ENCODE measurements at regions not wholly inside any gene's neighbourhood (a gene's known extent, or its start where the extent isn't known, plus 50 kb on each side); places are given as distances from the start of the nearest gene placed in this dataset.
A peak's percentile ranks its signal among the peaks of the same experiment; 100 is the strongest.
"Not testable (repeated sequence)": the region's sequence is repeated elsewhere in the genome, so short reads cannot be mapped to it uniquely, and the experiment has no call there.

DNA sequence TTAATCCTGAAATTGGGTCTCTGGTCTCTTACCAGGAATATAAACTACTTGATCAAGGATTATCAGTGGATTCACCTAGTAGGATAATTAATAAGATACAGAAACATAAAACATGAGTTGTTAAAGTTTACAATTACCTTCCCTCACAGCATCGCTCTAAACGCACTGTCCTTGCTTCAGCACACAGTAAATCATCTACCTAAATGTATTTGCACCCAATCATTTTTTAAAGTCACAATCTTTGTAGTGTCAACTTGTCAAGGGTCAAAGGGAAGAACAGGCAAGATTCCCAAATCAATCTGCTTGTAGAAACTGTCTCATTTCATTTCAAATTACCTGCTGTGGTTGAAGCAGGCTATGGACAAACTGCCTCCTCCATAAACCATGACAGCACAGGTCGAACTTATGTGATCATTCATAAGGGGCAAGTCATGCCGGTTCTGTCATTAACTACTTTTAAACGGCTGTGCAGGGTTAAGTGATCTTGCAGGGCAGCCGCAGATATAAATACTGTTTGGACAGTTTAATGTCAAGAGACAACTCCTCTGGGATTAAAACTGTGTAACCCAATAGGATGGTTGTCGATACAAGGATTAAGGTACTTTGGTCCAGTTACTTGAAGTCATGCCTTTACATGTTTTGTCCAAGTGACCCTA lies 93.6 kb downstream of the ZNF281 start:
- no peak for DNase-seq

DNA sequence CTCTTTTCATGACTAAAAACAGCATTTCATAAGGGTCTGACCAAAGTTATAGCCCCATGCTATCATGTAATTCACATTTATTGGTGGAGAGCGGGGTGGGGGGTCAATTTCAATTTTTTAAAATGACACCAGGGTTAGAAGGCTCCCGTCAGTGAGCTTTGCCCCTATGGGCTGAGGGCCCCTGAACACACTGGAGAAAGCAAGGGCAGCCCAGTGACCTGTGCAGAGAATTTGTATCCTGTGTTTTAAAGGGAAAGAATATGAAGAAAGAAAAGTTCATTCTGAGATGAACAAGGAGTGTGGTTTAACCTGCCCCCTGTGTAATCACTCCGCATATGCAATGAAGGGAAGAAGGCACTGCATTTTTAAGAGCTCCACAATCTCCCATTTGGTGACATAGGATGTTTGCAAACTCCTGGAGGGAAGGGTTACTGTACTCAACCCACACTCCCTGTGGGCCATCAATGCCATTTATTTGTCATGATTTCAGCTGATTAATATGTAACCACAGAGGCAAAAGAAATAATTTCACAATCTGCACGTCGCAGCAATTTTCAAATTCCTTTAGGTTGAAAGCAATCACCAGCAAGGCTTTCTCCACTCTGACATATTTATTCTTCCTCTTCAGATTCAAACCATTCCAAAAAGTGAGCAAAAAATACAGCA lies 95.6 kb downstream of the ZNF281 start:
- DNase-seq = no peak

DNA sequence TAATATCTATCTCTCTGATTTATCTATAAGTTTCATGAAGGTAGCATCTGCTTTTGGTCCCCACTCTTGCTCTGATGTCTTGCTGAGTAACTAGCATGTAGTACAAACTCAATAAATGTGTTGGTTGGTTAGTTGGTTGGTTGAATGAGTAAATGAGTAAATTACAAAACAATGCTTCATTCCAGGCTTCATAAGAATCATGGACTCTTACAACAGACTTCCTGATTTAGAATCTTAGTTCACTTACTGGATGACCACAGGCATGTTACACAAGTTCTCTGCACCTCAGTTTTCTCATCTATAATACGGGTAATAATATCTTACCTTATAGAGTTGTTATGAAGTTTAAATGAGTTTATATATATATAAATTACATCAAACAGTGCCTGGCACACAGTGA lies 98.6 kb downstream of the ZNF281 start:
- DNase-seq = no peak

DNA sequence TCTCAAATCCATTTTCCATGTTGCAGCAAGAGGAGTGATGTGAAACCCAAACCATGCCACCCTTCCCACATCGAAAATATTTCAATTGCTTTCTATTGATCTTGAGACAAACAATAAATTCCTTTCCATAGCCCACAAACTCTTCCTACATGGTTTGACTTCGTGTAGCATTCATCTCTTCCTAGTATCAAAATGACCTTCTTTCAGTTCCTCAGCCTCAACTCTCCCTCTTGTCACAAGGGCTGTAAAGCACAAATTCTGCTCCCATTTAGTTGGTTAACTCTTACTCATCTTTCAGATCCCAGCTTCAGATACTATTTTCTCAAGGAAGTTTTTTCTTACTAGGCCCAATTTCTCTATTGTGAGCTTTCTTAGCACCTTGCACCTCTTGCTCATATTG lies 99.0 kb downstream of the ZNF281 start:
- DNase-seq = no peak

DNA sequence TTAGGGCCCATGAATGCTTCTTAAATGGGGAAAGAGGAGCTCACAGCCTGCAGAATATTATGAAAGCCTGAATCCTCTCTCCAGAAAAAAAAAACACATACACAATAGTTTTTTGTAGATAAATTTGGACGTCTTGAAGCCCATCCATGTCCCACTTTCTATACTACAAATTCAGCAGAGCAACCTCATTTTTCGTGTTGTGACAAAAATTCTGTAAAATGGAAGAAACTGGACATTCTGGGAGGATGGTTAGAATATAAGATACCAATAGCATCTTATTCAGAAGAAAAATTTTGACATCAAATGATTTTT lies 102.1 kb downstream of the ZNF281 start:
- no peak for DNase-seq

DNA sequence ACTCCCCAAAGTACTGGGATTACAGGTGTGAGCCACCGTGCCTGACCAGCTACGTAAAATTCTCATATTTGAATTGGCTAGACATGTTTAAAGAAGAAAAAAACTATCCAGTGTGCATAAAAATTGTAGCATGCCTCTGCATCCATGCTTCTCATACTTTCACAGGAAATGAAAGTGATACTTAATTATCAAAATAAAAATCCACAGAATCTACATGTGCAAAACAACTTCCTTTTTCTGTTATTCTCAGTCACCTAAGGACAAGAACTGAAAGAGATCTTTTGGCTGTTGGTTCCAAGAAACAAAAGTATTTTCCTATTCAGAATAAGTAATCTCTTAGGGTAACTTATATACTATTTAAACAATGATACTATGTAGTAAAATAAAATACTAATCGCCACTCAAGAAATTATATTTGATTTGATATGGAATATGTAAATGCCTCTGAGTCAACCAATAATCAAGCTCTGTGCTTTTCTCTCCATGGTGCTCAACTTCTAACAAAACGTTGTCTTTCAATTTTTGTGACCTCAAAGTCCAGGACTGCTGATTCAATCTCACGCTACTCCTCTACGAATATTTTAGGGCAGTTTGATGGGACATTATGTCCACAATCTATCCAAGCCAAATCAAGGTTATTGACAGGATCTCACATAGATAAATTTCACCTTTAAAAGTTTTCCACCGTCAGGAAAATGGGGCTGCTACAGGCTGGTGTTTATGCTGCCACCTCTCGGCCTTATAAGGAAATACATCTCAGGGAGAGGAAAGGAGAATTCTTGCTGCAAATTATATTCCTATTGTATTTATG lies 102.7 kb downstream of the ZNF281 start:
- no peak for DNase-seq

DNA sequence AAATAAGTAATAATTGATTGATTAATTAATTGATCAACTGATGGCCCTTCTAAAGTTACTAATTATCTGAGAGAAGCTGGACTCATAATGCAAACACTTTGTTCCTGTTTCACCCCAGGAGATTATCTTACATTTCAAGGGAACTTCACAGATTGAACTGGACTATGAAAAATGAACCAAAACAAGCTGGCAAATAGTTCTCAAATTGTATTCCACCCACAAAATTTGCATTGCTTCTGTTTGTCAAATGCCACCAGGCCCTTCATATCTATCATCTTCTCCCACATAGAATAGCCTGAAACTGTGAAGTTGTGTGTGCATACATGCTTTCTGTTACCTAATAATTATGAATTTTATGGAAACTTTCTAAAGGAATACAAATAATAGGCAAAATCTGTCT lies 104.0 kb downstream of the ZNF281 start:
- DNase-seq = no peak

DNA sequence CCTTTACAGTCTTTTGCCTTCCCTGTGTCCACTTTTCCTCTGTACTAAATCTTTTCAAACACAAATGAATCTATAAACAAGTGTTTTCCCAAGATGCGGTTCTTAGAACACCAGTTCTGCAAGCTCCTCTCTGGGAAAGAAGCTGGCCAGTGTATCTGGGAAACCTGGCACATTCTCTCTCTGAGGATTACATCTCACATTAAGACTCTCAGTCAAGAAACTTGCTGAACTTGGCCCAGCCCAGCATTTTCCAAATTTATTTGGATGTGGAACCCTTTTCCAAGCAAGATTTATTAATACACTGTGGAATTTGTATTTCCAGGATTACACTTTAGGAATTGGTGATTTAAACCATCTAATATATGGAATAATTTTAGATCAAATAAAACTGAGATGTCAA lies 105.7 kb downstream of the ZNF281 start:
- no peak for DNase-seq

DNA sequence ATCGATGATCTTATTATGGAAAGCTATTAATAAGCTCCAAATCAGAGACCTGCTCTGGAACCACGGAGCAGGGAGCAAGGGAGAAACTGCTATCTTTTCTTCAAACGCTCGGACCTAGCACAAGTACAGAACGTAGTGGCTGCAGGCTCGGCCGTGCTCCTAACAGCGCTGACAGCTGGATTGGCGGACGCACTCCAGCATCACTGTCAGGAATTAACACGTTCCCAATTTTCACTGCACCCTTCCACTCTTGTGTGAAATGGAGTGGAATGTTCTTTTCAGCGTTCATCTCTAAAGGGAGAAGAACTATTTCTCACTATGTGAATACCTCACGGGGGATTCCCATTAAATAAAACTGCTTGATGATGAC lies 106.9 kb downstream of the ZNF281 start:
- DNase-seq = no peak

DNA sequence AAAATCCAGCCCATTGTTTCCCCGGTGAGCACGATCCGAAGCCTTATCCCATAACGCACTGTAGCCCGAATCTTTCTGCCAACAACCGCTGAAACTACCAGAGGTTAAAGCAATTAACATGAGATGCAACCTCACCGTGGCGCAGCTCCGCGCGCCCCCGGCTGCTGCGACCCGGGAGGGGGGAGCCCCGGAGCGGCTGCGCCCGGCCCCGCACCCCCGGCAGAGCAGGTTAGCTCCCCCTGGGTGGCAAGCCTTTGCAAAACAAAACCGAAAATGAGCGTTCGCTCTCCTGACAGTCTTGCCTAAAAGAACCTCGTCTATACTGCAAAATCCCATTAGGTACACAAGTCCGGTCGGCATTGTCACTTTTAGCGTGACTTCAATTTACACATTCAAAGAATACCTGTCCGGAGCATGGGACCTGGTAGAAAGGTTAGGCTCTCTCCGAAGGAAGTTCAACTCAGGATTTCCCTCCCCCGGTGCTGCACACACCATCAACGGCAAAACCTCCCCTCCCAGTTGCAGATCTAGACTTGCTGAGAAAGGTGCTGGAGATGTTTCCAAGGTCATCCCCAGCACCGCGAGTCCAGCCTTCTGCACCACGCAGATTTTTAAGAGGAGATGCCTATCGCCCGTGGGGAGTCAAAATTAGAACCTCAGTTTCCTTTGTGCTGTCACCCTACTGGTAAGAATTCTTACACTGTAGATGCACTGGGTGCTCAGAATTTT lies 107.5 kb downstream of the ZNF281 start:
- DNase-seq = peak; percentile 46

DNA sequence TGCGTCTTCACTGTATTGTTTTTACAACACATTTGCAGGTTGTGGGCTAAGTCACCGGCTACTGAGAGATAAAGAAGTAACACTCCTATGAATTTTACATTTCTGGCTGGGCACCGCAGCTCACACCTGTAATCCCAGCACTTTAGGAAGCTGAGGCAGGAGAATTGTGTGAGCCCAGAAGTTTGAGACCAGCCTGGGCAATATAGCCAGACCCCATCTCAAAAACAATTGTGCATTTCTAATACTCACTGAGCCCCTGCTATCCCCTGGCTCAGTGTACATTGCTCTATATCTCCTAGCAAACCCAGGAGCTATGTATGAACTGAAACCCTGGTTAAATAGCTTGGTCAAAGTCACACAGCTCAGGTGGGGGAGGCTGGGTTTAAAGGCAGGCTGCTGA lies 108.7 kb downstream of the ZNF281 start:
- no peak for DNase-seq

DNA sequence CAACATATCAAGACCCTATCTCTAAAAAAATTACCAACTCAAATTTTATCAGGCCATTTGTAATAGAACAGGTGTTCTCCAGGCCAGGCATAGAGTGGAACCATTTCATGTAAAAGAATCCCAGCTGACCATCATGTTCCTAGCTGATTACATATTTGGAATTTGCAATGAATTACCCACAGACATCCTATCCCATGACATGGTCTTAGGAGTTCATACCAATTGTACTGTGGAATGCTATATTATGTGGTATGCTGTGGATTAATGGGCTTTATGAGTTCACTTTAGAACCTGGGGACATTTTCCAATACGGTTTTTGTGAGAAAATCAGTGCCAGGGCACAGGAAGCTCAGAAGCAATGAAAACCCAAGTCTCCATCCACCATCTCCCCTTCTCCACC lies 110.3 kb downstream of the ZNF281 start:
- DNase-seq = no peak

DNA sequence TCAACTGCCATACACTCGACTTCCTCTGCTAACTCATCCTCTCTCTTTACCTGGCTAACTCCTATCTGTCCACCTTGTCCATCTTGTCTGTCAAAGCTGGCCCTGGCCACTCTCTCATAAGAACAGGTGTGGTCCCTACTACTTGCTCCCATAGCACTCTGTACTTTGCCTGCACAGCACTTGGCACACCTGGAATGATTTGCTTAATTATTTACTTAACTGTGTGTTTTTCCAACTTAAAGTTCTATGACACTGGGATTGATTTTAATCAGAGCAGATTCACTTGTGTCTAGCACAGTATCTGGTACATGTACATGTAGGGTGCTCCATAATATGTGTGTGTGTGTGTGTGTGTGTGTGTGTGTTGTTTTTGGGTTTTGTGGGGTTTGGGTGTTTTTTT lies 111.6 kb downstream of the ZNF281 start:
- DNase-seq = no peak

DNA sequence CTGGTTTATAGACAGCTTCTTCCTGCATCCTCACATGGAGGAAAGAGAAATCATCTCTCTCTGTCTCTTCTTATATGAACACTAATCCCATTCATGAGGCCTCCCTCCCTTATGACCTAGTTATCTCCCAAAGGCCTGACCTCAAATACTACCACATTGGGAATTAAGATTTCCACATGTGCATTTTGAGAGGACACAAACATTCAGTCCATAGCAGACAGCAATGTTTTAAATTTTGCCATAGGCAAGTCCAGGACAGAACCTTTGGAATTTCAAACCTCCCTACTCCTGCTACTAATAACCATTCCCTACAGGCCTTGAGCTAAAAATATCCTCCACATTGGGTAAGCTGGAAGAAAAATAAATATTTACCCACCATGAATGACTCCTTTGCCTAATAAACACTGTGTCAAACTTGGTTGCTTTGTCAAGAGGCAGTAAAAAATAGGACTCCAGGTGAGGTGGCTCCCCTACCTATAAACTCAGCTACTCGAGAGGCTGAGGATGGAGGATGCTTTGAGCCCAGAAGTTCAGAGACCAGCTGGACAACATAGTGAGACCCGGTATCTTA lies 113.7 kb downstream of the ZNF281 start:
- no peak for DNase-seq

DNA sequence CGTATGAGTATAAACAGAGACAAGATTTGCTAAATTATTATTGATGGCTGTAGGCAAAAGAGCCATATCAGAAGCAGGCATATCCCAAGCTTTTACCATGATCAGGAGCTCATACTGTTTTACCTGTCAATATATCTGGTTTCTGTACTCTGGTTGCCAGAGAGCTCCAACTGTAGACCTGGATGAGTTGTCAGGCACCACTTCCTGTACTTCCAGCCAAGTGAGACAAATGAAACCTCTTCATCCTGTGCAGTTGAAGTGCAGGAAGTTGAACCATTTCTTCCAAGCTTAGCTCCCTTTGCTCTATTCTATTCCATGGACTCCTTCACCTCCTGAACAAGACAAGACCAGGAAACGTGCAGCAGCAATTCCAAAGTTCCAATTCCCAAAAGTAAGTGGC lies 115.6 kb downstream of the ZNF281 start:
- DNase-seq = no peak

DNA sequence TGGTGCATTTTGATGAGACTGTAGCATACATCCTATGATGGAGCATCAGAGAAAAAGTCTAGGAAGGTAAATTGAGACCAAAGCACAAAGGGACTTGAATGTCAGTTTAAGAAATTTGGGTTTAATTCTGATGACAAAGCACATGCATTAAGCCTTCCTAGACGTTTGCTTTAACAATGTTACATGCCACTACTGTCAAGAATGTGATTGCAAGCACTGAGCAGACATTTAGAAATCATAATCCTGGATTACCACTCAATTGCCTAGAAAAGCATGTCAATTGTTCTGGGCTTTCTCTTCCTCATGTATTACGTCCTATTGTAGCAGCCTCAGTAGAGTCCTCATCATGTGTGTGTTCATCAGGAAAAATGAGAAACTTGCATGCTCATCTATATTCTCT lies 117.1 kb downstream of the ZNF281 start:
- no peak for DNase-seq

DNA sequence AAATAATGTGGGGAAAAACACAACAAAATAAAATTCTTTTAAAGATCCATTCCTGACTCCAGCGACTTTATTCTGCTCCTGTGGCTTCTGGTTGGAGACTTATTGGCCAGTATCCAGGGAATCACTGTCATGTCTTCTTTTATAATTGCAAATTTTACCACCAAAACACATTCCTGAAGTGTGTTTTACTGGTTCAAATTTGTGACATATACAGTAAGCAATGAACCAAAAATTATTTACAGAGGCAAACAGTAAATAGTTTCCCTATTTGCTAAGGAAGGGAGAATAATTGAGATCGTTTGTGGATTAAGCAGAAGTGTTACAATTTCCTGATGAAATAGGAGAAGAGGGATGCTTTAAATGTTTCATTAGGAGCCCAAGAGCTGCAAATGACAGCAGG lies 118.7 kb downstream of the ZNF281 start:
- no peak for DNase-seq

DNA sequence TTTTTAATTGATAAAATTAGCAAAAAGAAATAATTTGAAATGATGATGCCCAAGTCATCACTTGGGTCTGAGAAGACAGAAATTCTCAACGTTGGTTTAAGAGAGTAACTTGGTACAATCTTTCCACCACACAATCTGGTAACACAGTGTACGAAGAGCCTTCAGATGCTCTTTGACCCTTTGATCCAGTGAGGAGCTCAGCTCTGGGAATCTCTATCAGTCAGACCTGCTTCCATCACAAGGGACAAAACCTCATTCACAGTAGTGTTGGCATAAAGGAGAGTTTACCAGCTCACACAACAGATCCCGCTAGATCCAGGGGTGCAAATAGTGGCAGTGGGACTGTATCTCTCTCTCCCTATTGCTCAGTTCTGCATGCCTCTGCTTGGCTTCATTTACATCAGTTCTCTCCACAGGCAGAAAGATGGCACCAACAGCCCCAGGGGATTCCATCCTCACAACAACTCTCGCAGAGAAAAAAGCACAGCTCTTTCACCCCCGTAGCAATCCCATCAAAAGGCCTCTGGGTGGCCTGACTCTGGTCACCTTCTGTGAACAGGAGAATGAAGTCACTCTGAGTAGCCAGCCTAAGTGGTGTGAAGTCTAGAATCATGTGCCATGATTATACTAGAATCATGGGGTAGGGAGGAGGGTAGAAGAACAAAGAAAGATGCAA lies 119.7 kb downstream of the ZNF281 start:
- DNase-seq = no peak

DNA sequence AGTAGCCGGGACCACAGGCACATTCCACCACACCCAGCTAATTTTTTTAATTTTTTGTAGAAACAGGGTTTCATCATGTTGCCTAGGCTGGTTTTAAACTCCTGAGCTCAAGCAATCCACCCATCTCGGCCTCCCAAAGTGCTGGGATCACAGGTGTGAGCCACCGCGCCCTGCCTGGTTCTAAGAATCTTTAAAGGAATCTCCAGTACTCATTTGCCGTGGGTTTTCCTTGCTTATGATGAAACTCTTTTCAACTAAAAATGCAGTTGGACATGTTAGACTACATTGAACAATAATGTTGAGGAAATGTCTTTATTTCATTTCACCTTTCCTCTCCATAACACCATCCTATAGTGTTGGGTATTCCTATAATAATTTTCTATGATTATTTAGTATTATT lies 121.6 kb downstream of the ZNF281 start:
- DNase-seq = no peak

DNA sequence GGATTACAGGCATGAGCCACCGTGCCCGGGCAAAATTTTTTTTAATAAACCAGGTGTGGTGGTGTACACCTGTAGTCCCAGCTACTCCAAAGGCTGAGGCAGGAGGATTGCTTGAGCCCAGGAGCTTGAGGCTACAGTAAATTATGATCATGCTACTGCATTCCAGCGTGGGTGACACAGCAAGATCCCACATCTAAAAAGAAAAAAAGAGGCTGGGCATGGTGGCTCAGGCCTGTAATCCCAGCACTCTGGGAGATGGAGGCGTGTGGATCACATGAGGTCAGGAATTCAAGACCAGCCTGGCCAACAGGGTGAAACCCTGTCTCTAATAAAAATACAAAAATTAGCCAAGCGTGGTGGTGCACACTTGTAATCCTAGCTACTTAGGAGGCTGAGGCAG lies 125.6 kb downstream of the ZNF281 start:
- not testable (repeated sequence) for DNase-seq

DNA sequence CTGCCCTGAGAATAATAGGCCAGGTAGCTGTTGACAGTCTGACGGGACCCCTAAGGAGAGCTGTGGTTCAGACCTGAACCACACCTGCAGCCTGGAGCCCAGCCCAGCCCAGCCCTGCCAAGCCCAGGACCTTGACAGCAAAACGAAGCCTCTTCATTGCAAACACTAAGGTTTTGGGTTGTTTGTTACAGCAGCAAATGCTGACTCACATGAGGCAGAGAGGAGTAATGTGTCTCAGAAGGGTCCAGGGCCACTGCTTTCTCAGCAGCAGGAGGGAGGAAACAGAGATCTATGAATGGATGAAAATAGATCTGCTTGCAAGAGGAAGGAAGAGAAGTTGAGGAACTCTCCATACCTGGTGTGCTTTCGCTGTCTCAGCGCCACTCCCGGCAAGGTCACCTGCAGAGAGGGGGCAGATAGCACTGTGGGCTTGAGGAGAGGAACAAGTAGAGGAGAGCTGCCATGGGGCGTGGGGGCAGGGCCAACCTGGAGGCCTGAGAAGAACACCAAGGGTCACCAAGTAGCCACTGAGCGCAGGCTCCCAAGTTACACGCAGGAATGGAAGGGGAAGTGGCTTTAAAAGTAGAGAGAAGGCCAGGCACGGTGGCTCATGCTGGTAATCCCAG lies 127.2 kb downstream of the ZNF281 start:
- DNase-seq = no peak

DNA sequence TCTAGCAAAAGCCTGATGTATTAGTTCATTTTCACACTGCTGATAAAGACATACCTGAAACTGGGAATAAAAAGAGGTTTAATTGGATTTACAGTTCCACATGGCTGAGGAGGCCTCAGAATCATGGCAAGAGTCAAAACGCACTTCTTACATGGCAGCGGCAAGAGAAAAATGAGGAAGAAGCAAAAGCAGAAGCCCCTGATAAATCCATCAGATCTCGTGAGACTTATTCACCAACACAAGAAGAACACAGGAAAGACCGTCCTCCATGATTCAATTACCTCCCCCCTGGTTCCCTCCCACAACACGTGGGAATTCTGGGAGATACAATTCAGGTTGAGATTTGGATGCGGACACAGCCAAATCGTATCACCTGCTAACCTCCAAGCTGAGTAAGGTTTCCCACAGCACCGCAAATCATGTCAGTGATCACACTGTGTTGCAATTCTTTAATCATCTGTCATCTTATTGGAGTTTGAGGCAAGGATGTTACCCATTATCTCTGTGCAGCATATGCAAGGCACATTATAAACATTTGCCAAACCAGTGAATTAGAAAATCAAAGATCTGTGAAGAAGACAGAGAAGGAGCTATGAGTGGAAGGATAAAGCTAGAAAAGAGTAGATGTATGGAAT lies 128.5 kb downstream of the ZNF281 start:
- no peak for DNase-seq

All from COR-L47 (cell line).